WTC11 (cell line): ENCODE measurements at regions not wholly inside any gene's neighbourhood (a gene's known extent, or its start where the extent isn't known, plus 50 kb on each side); places are given as distances from the start of the nearest gene placed in this dataset.
"Not testable (repeated sequence)": the region's sequence is repeated elsewhere in the genome, so short reads cannot be mapped to it uniquely, and the experiment has no call there.

ENCODE experiments used
- ATF2 ChIP-seq: sonication (generic); formaldehyde crosslinking; IDR thresholded peaks from 2 replicates; pipeline ENCODE4 v1.8.1; 2022; ENCODE audit warnings: low read depth, missing genetic modification reagents, borderline replicate concordance
- CBFB ChIP-seq: sonication (generic); formaldehyde crosslinking; IDR thresholded peaks from 2 replicates; pipeline ENCODE4 v1.8.1; 2022; ENCODE audit warnings: mild to moderate bottlenecking, low read depth, missing genetic modification reagents
- CTCF ChIP-seq: fragments of 200-600 bp; IDR thresholded peaks from 2 replicates; pipeline ENCODE4 v1.8.0; 2022; ENCODE audit warnings: antibody characterized with exemption
- E2F1 ChIP-seq: sonication (generic); formaldehyde crosslinking; IDR thresholded peaks from 2 replicates; pipeline ENCODE4 v1.8.0; 2022; ENCODE audit warnings: mild to moderate bottlenecking, missing genetic modification reagents
- FOXP1 ChIP-seq: sonication (generic); formaldehyde crosslinking; IDR thresholded peaks from 2 replicates; pipeline ENCODE4 v1.8.0; 2022; ENCODE audit warnings: missing genetic modification reagents, mild to moderate bottlenecking, moderate library complexity, borderline replicate concordance
- NR2C2 ChIP-seq: sonication (generic); formaldehyde crosslinking; IDR thresholded peaks from 2 replicates; pipeline ENCODE4 v1.8.0; 2022; ENCODE audit warnings: mild to moderate bottlenecking, missing genetic modification reagents
- TCF7 ChIP-seq: sonication (generic); formaldehyde crosslinking; IDR thresholded peaks from 2 replicates; pipeline ENCODE4 v1.8.0; 2022; ENCODE audit warnings: mild to moderate bottlenecking, low read depth, missing genetic modification reagents, moderate library complexity
- TEAD1 ChIP-seq: sonication (generic); formaldehyde crosslinking; IDR thresholded peaks from 2 replicates; pipeline ENCODE4 v1.8.0; 2022; ENCODE audit warnings: mild to moderate bottlenecking, missing genetic modification reagents
- ZNF121 ChIP-seq: sonication (generic); formaldehyde crosslinking; IDR thresholded peaks from 2 replicates; pipeline ENCODE4 v1.8.0; 2023; ENCODE audit warnings: missing genetic modification reagents
- TF ChIP-seq, protein P1 (sequence below): sonication (generic); formaldehyde crosslinking; IDR thresholded peaks from 2 replicates; pipeline ENCODE4 v1.8.0; 2022; ENCODE audit warnings: mild to moderate bottlenecking, missing genetic modification reagents

DNA sequence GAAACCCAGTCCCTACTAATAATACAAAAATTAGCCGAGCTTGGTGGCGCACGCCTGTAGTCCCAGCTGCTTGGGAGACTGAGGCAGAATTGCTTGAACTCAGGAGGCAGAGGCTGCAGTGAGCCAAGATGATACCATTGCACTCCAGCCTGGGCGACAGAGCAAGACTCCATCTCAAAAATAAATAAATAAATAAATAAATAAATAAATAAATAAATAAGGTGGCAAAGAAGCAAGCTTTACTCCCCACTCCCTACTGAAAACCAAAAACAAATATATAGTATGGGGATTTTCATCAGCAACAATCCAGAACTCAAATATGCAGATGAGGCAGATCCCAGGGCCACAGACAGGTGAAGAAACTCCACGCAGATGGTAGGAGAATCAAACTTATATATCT, 492.2 kb upstream of the NAALADL2 start:
- TF ChIP-seq CTCF; TEAD1; ATF2 (CRISPR knock-in tag); NR2C2 (CRISPR knock-in tag); ZNF121 (CRISPR knock-in tag); E2F1 (CRISPR knock-in tag); FOXP1 (CRISPR knock-in tag); TCF7 (CRISPR knock-in tag); CBFB (CRISPR knock-in tag): not testable (repeated sequence)
- TF ChIP-seq, protein P1, sequence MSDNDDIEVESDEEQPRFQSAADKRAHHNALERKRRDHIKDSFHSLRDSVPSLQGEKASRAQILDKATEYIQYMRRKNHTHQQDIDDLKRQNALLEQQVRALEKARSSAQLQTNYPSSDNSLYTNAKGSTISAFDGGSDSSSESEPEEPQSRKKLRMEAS, result not testable (repeated sequence)
